Right atrium auricular region (tissue), 2 donors: ENCODE measurements at regions not wholly inside any gene's neighbourhood (a gene's known extent, or its start where the extent isn't known, plus 50 kb on each side); places are given as distances from the start of the nearest gene placed in this dataset.

Source experiments
- DNase-seq: peaks from one replicate; pipeline ENCODE4 v3.0.0-alpha.2; 2019; ENCODE audit warnings: low spot score
- H3K27ac ChIP-seq, 2 donors: fragments of 200-600 bp; sonication (generic); 1 replicate in 1 of 2; 2 replicates in 1 of 2; pipeline ENCODE4 v1.5.1; 2016 to 2019
- H3K27me3 ChIP-seq, 2 donors: fragments of 200-600 bp; sonication (generic); one replicate each; pipeline versions ENCODE4 v1.5.1 to v1.6.0; 2017 to 2019
- H3K36me3 ChIP-seq: fragments of 200-600 bp; sonication (generic); one replicate; pipeline ENCODE4 v1.5.1; 2016
- H3K4me1 ChIP-seq, 2 donors: fragments of 200-600 bp; sonication (generic); one replicate each; pipeline versions ENCODE4 v1.5.1 to v1.6.0; 2017 to 2019
- H3K4me3 ChIP-seq, 2 donors: fragments of 200-600 bp; sonication (generic); 1 replicate in 1 of 2; 2 replicates in 1 of 2; pipeline ENCODE4 v1.5.1; 2017 to 2019; ENCODE audit warnings: mild to moderate bottlenecking in 1 of 2, moderate library complexity in 1 of 2
- H3K9me3 ChIP-seq, 2 donors: fragments of 200-600 bp; sonication (generic); one replicate each; pipeline ENCODE4 v1.5.1; 2019
- CTCF ChIP-seq, 2 donors: fragments of 200-600 bp; sonication (generic); IDR thresholded peaks; one replicate each; pipeline ENCODE4 v1.5.1; 2019; ENCODE audit warnings: antibody characterized with exemption in 2 of 2

GRCh38 chr12:78802593-78802992 is 62.0 kb upstream of the SYT1 start:
- no peak for TF ChIP-seq CTCF (IDR thresholded peaks at IDR 0.05)
- H3K4me1 ChIP-seq = no peaks in the 10 kb centered on the region
- no peaks in the 10 kb centered on the region for H3K27me3 ChIP-seq
- H3K27ac ChIP-seq = no peak overlapping the region
- H3K4me3 ChIP-seq = no peak overlapping the region
- H3K9me3 ChIP-seq = no peaks in the 10 kb centered on the region
- no peak for DNase-seq
- H3K36me3 ChIP-seq = no peaks in the 10 kb centered on the region

- Histone ChIP-seq H3K4me1 (no peaks in the 10 kb centered on the region), H3K36me3 (no peaks in the 10 kb centered on the region), H3K27me3 (no peaks in the 10 kb centered on the region), H3K27ac (no peak overlapping the region), H3K9me3 (no peaks in the 10 kb centered on the region), H3K4me3 (no peak overlapping the region)
- no peak for TF ChIP-seq CTCF (IDR thresholded peaks at IDR 0.05)
- no peak for DNase-seq
Observed at GRCh38 chr12:78804262-78804661, 60.3 kb upstream of the SYT1 start.
